MCF 10A (cell line): ENCODE measurements at regions not wholly inside any gene's neighbourhood (a gene's known extent, or its start where the extent isn't known, plus 50 kb on each side); places are given as distances from the start of the nearest gene placed in this dataset.

Experiments used
- BruUV-seq: library from RNA; stranded (reverse); fragments of 400-500 nt; replicated peaks from 2 replicates; lab custom pipeline; 2021; lab: Mats Ljungman, UMichigan
- CTCF ChIA-PET: fragments of 300-600 bp; sonication (Branson Sonifier 250); formaldehyde crosslinking; extraction: SDS; loops from one replicate; lab custom pipeline; 2021; ENCODE audit warnings: antibody characterized with exemption, inconsistent platforms; lab: Yijun Ruan, JAX
- POLR2A ChIA-PET: fragments of 300-600, 350-650 bp; sonication (Branson Sonifier 250); formaldehyde crosslinking; extraction: SDS; loops from one replicate; lab custom pipeline; 2020; ENCODE audit warnings: antibody characterized with exemption, inconsistent platforms; lab: Yijun Ruan, JAX
- DNase-seq: peaks from one replicate; pipeline ENCODE4 v3.0.0-alpha.2; 2018; ENCODE audit not compliant: unreplicated experiment
- H3K27ac Mint-ChIP-seq: one replicate; pipeline ENCODE4 v1.8.0; 2022; ENCODE audit warnings: mild to moderate bottlenecking, low read depth, mixed read lengths; ENCODE audit not compliant: unreplicated experiment
- H3K27me3 Mint-ChIP-seq: one replicate; pipeline ENCODE4 v1.8.0; 2022; ENCODE audit warnings: mixed read lengths; ENCODE audit not compliant: insufficient read depth, unreplicated experiment
- H3K36me3 Mint-ChIP-seq: one replicate; pipeline ENCODE4 v1.8.0; 2022; ENCODE audit warnings: mild to moderate bottlenecking, moderate library complexity, mixed read lengths; ENCODE audit not compliant: insufficient read depth, unreplicated experiment
- H3K4me1 Mint-ChIP-seq: one replicate; pipeline ENCODE4 v1.8.0; 2022; ENCODE audit warnings: mixed read lengths; ENCODE audit not compliant: insufficient read depth, unreplicated experiment
- H3K4me3 Mint-ChIP-seq: one replicate; pipeline ENCODE4 v1.8.0; 2022; ENCODE audit warnings: mild to moderate bottlenecking, moderate library complexity, mixed read lengths; ENCODE audit not compliant: unreplicated experiment
- H3K9me3 Mint-ChIP-seq: one replicate; pipeline ENCODE4 v1.8.0; 2022; ENCODE audit warnings: mixed read lengths; ENCODE audit not compliant: unreplicated experiment
- CTCF ChIP-seq: fragments of 200-600 bp; IDR thresholded peaks from one replicate; pipeline ENCODE4 v1.8.0; 2022; ENCODE audit warnings: antibody characterized with exemption, mild to moderate bottlenecking; ENCODE audit not compliant: unreplicated experiment
- intact Hi-C: fragments of 100-400 bp; cut with micrococcal nuclease; formaldehyde crosslinking; loops from 2 replicates; pipeline ENCODE4 v1.14.1; 2022

- H3K4me1 Mint-ChIP-seq, result peaks cover 18% of the 10 kb centered on the region
- peaks cover 4% of the 10 kb centered on the region for H3K36me3 Mint-ChIP-seq
- TF ChIP-seq CTCF, result no peak
- no peak for DNase-seq
- POLR2A ChIA-PET, result no interaction called here
- no peak overlapping the region for H3K4me3 Mint-ChIP-seq
- H3K9me3 Mint-ChIP-seq, result no peaks in the 10 kb centered on the region
- intact Hi-C loops, result loop anchor here (10.0 kb wide), 1 partner anchor 46 kb away; no protein-coding TSS in a partner anchor
- BruUV-seq, result no TSS peak
- no peaks in the 10 kb centered on the region for H3K27me3 Mint-ChIP-seq
- H3K27ac Mint-ChIP-seq, result peak overlapping the region; percentile 34
- CTCF ChIA-PET, result no interaction called here
These were observed 110.6 kb downstream of the AGTR2 start for GRCh38 chrX:116281106-116281505.

- Mint-ChIP-seq H3K27me3 (no peaks in the 10 kb centered on the region), H3K4me3 (no peak overlapping the region), H3K4me1 (peaks cover 18% of the 10 kb centered on the region), H3K27ac (no peak overlapping the region), H3K36me3 (peaks cover 4% of the 10 kb centered on the region), H3K9me3 (no peaks in the 10 kb centered on the region)
- TF ChIP-seq CTCF, result no peak
- intact Hi-C loops, result loop anchor here (10.0 kb wide), 1 partner anchor 48 kb away; no protein-coding TSS in a partner anchor
- BruUV-seq, result no TSS peak
- ChIA-PET POLR2A (no interaction called here), CTCF (no interaction called here)
- no peak for DNase-seq
These were observed 112.2 kb downstream of the AGTR2 start for GRCh38 chrX:116282751-116283150.

- POLR2A ChIA-PET, result interaction anchor here (0.7 to 1.2 kb wide), 5 partner anchors 9 to 90 kb away, joined by 3 to 7 read pairs (median 3); no protein-coding TSS in a partner anchor
- Mint-ChIP-seq H3K36me3 (peaks cover 4% of the 10 kb centered on the region), H3K27ac (peak overlapping the region; percentile 2), H3K27me3 (no peaks in the 10 kb centered on the region), H3K9me3 (no peaks in the 10 kb centered on the region), H3K4me3 (peak overlapping the region; percentile 2), H3K4me1 (peaks cover 18% of the 10 kb centered on the region)
- BruUV-seq, result no TSS peak
- TF ChIP-seq CTCF, result no peak
- intact Hi-C loops, result loop anchor here (10.0 kb wide), 1 partner anchor 50 kb away; no protein-coding TSS in a partner anchor
- peak; percentile 64 for DNase-seq
- CTCF ChIA-PET, result interaction anchor here (0.5 to 1.2 kb wide), 4 partner anchors 10 to 963 kb away, joined by 3 to 10 read pairs (median 4); no protein-coding TSS in a partner anchor
These were observed 113.9 kb downstream of the AGTR2 start for GRCh38 chrX:116284400-116284799.

- no peaks in the 10 kb centered on the region for H3K9me3 Mint-ChIP-seq
- intact Hi-C loops, result loop anchor here (10.0 kb wide), 1 partner anchor 51 kb away; no protein-coding TSS in a partner anchor
- POLR2A ChIA-PET, result no interaction called here
- no peak for TF ChIP-seq CTCF
- no TSS peak for BruUV-seq
- peak overlapping the region; percentile 13 for H3K27ac Mint-ChIP-seq
- no peak overlapping the region for H3K4me3 Mint-ChIP-seq
- no peak for DNase-seq
- H3K36me3 Mint-ChIP-seq, result peaks cover 4% of the 10 kb centered on the region
- peaks cover 18% of the 10 kb centered on the region for H3K4me1 Mint-ChIP-seq
- CTCF ChIA-PET, result interaction anchor here (0.6 kb wide), 1 partner anchor 26 kb away, joined by 3 read pairs; no protein-coding TSS in a partner anchor
- no peaks in the 10 kb centered on the region for H3K27me3 Mint-ChIP-seq
These were observed 115.0 kb downstream of the AGTR2 start for GRCh38 chrX:116285501-116285900.
